Tibial nerve (tissue), 4 donors: ENCODE measurements at regions not wholly inside any gene's neighbourhood (a gene's known extent, or its start where the extent isn't known, plus 50 kb on each side); places are given as distances from the start of the nearest gene placed in this dataset.

Experiments
- EP300 ChIP-seq, 2 donors: sonication (generic); formaldehyde crosslinking; IDR thresholded peaks; one replicate each; pipeline ENCODE4 v1.6.1; 2017; ENCODE audit warnings: antibody characterized with exemption in 2 of 2, mild to moderate bottlenecking in 1 of 2
- POLR2A ChIP-seq, 2 donors: fragments of 450-650 bp; IDR thresholded peaks; one replicate each; pipeline ENCODE4 v1.6.1; 2017; ENCODE audit warnings: antibody characterized with exemption in 2 of 2, mild to moderate bottlenecking in 2 of 2, moderate library complexity in 2 of 2
- TF ChIP-seq, protein P1 (sequence below), 5 experiments: fragments of 200-600 bp in 3 of 5; fragments of 450-650 bp in 2 of 5; sonication (generic) in 3 of 5; IDR thresholded peaks; one replicate each; pipeline ENCODE4 v1.5.1; 2016 to 2019; ENCODE audit warnings: antibody characterized with exemption in 5 of 5, mild to moderate bottlenecking in 3 of 5, moderate library complexity in 2 of 5

- TF ChIP-seq, protein P1, sequence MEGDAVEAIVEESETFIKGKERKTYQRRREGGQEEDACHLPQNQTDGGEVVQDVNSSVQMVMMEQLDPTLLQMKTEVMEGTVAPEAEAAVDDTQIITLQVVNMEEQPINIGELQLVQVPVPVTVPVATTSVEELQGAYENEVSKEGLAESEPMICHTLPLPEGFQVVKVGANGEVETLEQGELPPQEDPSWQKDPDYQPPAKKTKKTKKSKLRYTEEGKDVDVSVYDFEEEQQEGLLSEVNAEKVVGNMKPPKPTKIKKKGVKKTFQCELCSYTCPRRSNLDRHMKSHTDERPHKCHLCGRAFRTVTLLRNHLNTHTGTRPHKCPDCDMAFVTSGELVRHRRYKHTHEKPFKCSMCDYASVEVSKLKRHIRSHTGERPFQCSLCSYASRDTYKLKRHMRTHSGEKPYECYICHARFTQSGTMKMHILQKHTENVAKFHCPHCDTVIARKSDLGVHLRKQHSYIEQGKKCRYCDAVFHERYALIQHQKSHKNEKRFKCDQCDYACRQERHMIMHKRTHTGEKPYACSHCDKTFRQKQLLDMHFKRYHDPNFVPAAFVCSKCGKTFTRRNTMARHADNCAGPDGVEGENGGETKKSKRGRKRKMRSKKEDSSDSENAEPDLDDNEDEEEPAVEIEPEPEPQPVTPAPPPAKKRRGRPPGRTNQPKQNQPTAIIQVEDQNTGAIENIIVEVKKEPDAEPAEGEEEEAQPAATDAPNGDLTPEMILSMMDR (IDR thresholded peaks at IDR 0.05): no peak
- TF ChIP-seq EP300 (IDR thresholded peaks at IDR 0.05) (peak in 1 of 2 donors; percentile 12), POLR2A (IDR thresholded peaks at IDR 0.05) (no peak)
These were observed 345.7 kb upstream of the KLF6 start for GRCh38 chr10:4130685-4131084.
